ENCODE measurements at regions not wholly inside any gene's neighbourhood (a gene's known extent, or its start where the extent isn't known, plus 50 kb on each side); places are given as distances from the start of the nearest gene placed in this dataset.

DNA sequence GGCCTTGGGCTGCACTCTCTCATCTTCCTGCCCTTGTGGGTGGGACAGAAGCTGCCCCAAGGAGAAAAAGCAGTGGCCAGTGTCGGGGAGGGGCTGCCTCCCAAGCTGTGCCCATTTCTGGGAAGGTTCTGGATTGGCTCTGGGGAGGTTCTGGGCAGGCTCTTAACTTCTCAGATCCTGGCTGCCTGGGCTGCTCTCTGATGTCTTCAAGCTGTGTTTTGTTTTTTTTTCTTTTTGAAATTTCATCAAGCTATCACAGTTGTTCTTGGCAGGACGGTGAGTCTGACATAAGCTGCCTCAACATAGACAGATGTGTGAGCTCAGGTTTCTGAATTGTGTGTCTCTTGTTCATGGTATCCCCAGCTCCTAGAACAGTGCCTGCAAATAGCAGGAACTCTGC, 1032.0 kb downstream of the BRD1 start:
- TF ChIP-seq POLR2A (IDR thresholded peaks at IDR 0.05) = no peak
- TF ChIP-seq, protein P1, sequence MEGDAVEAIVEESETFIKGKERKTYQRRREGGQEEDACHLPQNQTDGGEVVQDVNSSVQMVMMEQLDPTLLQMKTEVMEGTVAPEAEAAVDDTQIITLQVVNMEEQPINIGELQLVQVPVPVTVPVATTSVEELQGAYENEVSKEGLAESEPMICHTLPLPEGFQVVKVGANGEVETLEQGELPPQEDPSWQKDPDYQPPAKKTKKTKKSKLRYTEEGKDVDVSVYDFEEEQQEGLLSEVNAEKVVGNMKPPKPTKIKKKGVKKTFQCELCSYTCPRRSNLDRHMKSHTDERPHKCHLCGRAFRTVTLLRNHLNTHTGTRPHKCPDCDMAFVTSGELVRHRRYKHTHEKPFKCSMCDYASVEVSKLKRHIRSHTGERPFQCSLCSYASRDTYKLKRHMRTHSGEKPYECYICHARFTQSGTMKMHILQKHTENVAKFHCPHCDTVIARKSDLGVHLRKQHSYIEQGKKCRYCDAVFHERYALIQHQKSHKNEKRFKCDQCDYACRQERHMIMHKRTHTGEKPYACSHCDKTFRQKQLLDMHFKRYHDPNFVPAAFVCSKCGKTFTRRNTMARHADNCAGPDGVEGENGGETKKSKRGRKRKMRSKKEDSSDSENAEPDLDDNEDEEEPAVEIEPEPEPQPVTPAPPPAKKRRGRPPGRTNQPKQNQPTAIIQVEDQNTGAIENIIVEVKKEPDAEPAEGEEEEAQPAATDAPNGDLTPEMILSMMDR (IDR thresholded peaks at IDR 0.05) = no peak

All from heart left ventricle (tissue), 13 donors.